ENCODE measurements at regions not wholly inside any gene's neighbourhood (a gene's known extent, or its start where the extent isn't known, plus 50 kb on each side); places are given as distances from the start of the nearest gene placed in this dataset.

DNA sequence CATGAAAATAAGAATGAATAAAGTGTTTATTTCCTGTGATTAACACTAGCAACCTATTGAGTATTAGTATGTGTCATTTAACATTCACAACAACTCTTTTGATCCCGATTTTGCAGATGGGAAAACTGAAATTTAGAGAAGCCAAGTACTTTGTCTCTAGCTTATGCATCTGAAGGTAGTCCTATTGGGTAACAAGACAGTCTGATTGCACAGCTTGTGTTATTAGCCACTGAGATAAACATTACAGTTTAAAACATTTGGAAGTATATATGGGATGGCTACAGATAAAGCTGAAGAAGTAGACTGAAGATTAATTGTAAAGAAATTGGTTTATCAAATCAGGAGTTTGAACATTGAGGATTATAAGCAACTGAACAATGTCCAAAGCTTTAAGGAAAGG lies 99.6 kb upstream of the PDE5A start:
- TF ChIP-seq CTCF (IDR thresholded peaks at IDR 0.05): no peak
- no peak for TF ChIP-seq POLR2A (IDR thresholded peaks at IDR 0.05)

Measured in testis (tissue), 2 donors.